H1 (cell line): ENCODE measurements at regions not wholly inside any gene's neighbourhood (a gene's known extent, or its start where the extent isn't known, plus 50 kb on each side); places are given as distances from the start of the nearest gene placed in this dataset.

ENCODE experiments used
- CTCF ChIA-PET: fragments of 300-600 bp; sonication (Branson Sonifier 250); formaldehyde crosslinking; loops from one replicate; lab custom pipeline; 2021; ENCODE audit not compliant: partially characterized antibody; lab: Charles Lee
- POLR2A ChIA-PET: fragments of 300-600 bp; sonication (Branson Sonifier 250); formaldehyde crosslinking; loops from one replicate; lab custom pipeline; 2021; ENCODE audit warnings: inconsistent platforms; ENCODE audit not compliant: partially characterized antibody; lab: Charles Lee
- DNase-seq, 2 experiments: peaks; one replicate each; pipeline versions ENCODE4 v3.0.0 to v3.0.0-alpha.2; 2010 to 2022; ENCODE audit warnings: low spot score in 2 of 2, low read depth in 1 of 2, mixed read lengths in 1 of 2
- FAIRE-seq: peaks from 2 replicates; lab custom pipeline; 2011; peaks lifted over from hg19 to GRCh38; lab: Jason Lieb, UNC
- H2AFZ ChIP-seq: 2 replicates; pipeline ENCODE4 v1.8.1; 2012; ENCODE audit warnings: low read length, inconsistent platforms
- H2AK5ac ChIP-seq: 2 replicates; pipeline ENCODE4 v1.6.1; 2013; ENCODE audit warnings: low read depth, low read length
- H2BK120ac ChIP-seq: replicated peaks from 2 replicates; pipeline ENCODE3; 2013; ENCODE audit warnings: low read depth, low read length, inconsistent platforms
- H2BK12ac ChIP-seq: 2 replicates; pipeline ENCODE4 v1.6.1; 2013; ENCODE audit warnings: low read depth, low read length
- H2BK15ac ChIP-seq: 2 replicates; pipeline ENCODE4 v1.6.1; 2013; ENCODE audit warnings: low read length
- H2BK20ac ChIP-seq: 2 replicates; pipeline ENCODE4 v1.6.1; 2013; ENCODE audit warnings: low read length
- H2BK5ac ChIP-seq: 2 replicates; pipeline ENCODE4 v1.6.1; 2013; ENCODE audit warnings: low read depth, low read length
- H3K14ac ChIP-seq: 2 replicates; pipeline ENCODE4 v1.6.1; 2013; ENCODE audit warnings: inconsistent platforms; ENCODE audit not compliant: insufficient read length
- H3K18ac ChIP-seq: 2 replicates; pipeline ENCODE4 v1.6.1; 2013; ENCODE audit warnings: low read length; ENCODE audit errors: extremely low read depth
- H3K23ac ChIP-seq: 2 replicates; pipeline ENCODE4 v1.6.1; 2013; ENCODE audit warnings: inconsistent platforms; ENCODE audit not compliant: insufficient read length
- H3K23me2 ChIP-seq: 2 replicates; pipeline ENCODE4 v1.6.1; 2013; ENCODE audit warnings: low read depth, low read length
- H3K27ac ChIP-seq: 2 replicates; pipeline ENCODE4 v1.6.1; 2011; ENCODE audit warnings: low read depth, low read length, inconsistent platforms
- H3K27me3 ChIP-seq, 4 experiments: replicated peaks in 1 of 4; 1 replicate in 1 of 4; 2 replicates in 3 of 4; pipeline versions ENCODE4 v1.6.1 to v1.8.1; 2011 to 2013; ENCODE audit warnings: low read length in 3 of 4, mild to moderate bottlenecking in 3 of 4, inconsistent platforms in 2 of 4, mixed read lengths in 2 of 4, moderate library complexity in 1 of 4; ENCODE audit not compliant: control insufficient read depth in 3 of 4, insufficient read depth in 3 of 4; ENCODE audit errors: extremely low read depth in 1 of 4
- H3K36me3 ChIP-seq, 4 experiments: 2 replicates each; pipeline versions ENCODE4 v1.6.1 to v1.8.1; 2011 to 2013; ENCODE audit warnings: mild to moderate bottlenecking in 4 of 4, low read length in 3 of 4, moderate library complexity in 2 of 4, control low read depth in 1 of 4, inconsistent platforms in 1 of 4; ENCODE audit not compliant: insufficient read depth in 4 of 4, control insufficient read depth in 2 of 4
- H3K4ac ChIP-seq: replicated peaks from 2 replicates; pipeline ENCODE3; 2013; ENCODE audit warnings: low read length, low read depth, mixed read lengths, inconsistent platforms; ENCODE audit not compliant: insufficient read length
- H3K4me1 ChIP-seq, 4 experiments: replicated peaks in 1 of 4; 1 replicate in 1 of 4; 2 replicates in 3 of 4; pipeline versions ENCODE4 v1.6.1 to v1.8.1; 2011 to 2013; ENCODE audit warnings: low read length in 3 of 4, inconsistent platforms in 2 of 4, mixed read lengths in 1 of 4; ENCODE audit not compliant: insufficient read depth in 4 of 4, control insufficient read depth in 3 of 4
- H3K4me2 ChIP-seq, 2 experiments: 2 replicates each; pipeline versions ENCODE4 v1.6.1 to v1.8.1; 2011 to 2013; ENCODE audit warnings: low read depth in 2 of 2, low read length in 2 of 2, control low read depth in 1 of 2, inconsistent platforms in 1 of 2, mild to moderate bottlenecking in 1 of 2; ENCODE audit not compliant: insufficient read depth in 1 of 2
- H3K4me3 ChIP-seq, 4 experiments: fragments of 200-600, 300-600 bp in 1 of 4; sonication (generic), shearing (Covaris generic), sonication (Bioruptor Twin) in 1 of 4; 2 replicates each; pipeline versions ENCODE4 v1.5.1 to v1.8.1; 2011 to 2016; ENCODE audit warnings: low read length in 4 of 4, low read depth in 3 of 4, control low read depth in 2 of 4, inconsistent platforms in 2 of 4, mild to moderate bottlenecking in 2 of 4, mixed read lengths in 1 of 4, moderate library complexity in 1 of 4; ENCODE audit not compliant: insufficient read depth in 2 of 4; ENCODE audit errors: extremely low read depth in 1 of 4
- H3K56ac ChIP-seq: replicated peaks from 2 replicates; pipeline ENCODE3; 2013; ENCODE audit warnings: low read depth, mild to moderate bottlenecking, mixed read lengths, low read length, inconsistent platforms; ENCODE audit not compliant: insufficient read length
- H3K79me1 ChIP-seq: 2 replicates; pipeline ENCODE4 v1.6.1; 2013; ENCODE audit warnings: low read depth, low read length, control low read depth
- H3K79me2 ChIP-seq, 2 experiments: 2 replicates each; pipeline versions ENCODE4 v1.6.1 to v1.8.1; 2012 to 2013; ENCODE audit warnings: low read length in 2 of 2, mild to moderate bottlenecking in 2 of 2, inconsistent platforms in 1 of 2; ENCODE audit not compliant: insufficient read depth in 2 of 2, control insufficient read depth in 1 of 2
- H3K9ac ChIP-seq, 4 experiments: replicated peaks in 1 of 4; 1 replicate in 1 of 4; 2 replicates in 3 of 4; pipeline versions ENCODE4 v1.6.1 to v1.8.1; 2011 to 2013; ENCODE audit warnings: low read depth in 3 of 4, low read length in 3 of 4, control low read depth in 2 of 4, mild to moderate bottlenecking in 2 of 4, moderate library complexity in 2 of 4, inconsistent platforms in 1 of 4; ENCODE audit errors: extremely low read depth in 1 of 4
- H3K9me3 ChIP-seq, 2 experiments: 2 replicates each; pipeline versions ENCODE4 v1.6.1 to v1.8.1; 2012 to 2013; ENCODE audit warnings: mild to moderate bottlenecking in 2 of 2, moderate library complexity in 2 of 2, control low read depth in 1 of 2, inconsistent platforms in 1 of 2, low read depth in 1 of 2, low read length in 1 of 2, mixed read lengths in 1 of 2; ENCODE audit not compliant: insufficient read depth in 2 of 2
- H4K20me1 ChIP-seq, 2 experiments: replicated peaks in 1 of 2; 2 replicates each; pipeline versions ENCODE3 to v1.8.1; 2011 to 2013; ENCODE audit warnings: inconsistent platforms in 2 of 2, low read length in 2 of 2, mild to moderate bottlenecking in 1 of 2; ENCODE audit not compliant: insufficient read depth in 2 of 2, control insufficient read depth in 1 of 2
- H4K5ac ChIP-seq: 2 replicates; pipeline ENCODE4 v1.6.1; 2013; ENCODE audit warnings: low read length, low read depth, mixed read lengths, inconsistent platforms; ENCODE audit not compliant: insufficient read length
- H4K8ac ChIP-seq: 2 replicates; pipeline ENCODE4 v1.8.0; 2013; ENCODE audit warnings: mild to moderate bottlenecking, moderate library complexity, low read length, inconsistent platforms; ENCODE audit not compliant: insufficient read depth; ENCODE audit errors: extremely low read depth
- H4K91ac ChIP-seq: replicated peaks from 2 replicates; pipeline ENCODE3; 2013; ENCODE audit warnings: low read length, mixed read lengths, inconsistent platforms; ENCODE audit not compliant: insufficient read length
- CEBPB ChIP-seq: IDR thresholded peaks from 2 replicates; pipeline ENCODE4 v1.6.1; 2012; ENCODE audit warnings: low read depth, low read length
- CHD1 ChIP-seq: IDR thresholded peaks from 2 replicates; pipeline ENCODE4 v1.6.1; 2012; ENCODE audit warnings: low read depth, low read length, improper control_type of control experiment
- CREB1 ChIP-seq: IDR thresholded peaks from 2 replicates; pipeline ENCODE4 v1.6.1; 2012; ENCODE audit warnings: inconsistent platforms
- MAX ChIP-seq: IDR thresholded peaks from 2 replicates; pipeline ENCODE4 v1.6.1; 2012; ENCODE audit warnings: inconsistent platforms
- SP2 ChIP-seq: IDR thresholded peaks from 2 replicates; pipeline ENCODE4 v1.6.1; 2012; ENCODE audit warnings: mild to moderate bottlenecking, low read length, inconsistent platforms
- TCF12 ChIP-seq: IDR thresholded peaks from 2 replicates; pipeline ENCODE4 v1.6.1; 2011; ENCODE audit warnings: low read depth, mild to moderate bottlenecking, low read length
- ZNF274 ChIP-seq: IDR thresholded peaks from 2 replicates; pipeline ENCODE4 v1.7.0; 2012; ENCODE audit warnings: low read length, borderline replicate concordance; ENCODE audit errors: extremely low read depth
- WGBS, 2 experiments: shearing (Covaris generic) in 1 of 2; methylation state at CpG; one replicate each; pipeline versions ENCODE4 v1.1.6 to v1.1.7; 2013 to 2015; ENCODE audit warnings: low lambda C conversion rate in 2 of 2, mixed read lengths in 2 of 2, inconsistent platforms in 1 of 2, low coverage in 1 of 2, missing lambda C conversion rate in 1 of 2; ENCODE audit not compliant: insufficient replicate concordance in 2 of 2, insufficient coverage in 1 of 2, insufficient read length in 1 of 2; ENCODE audit errors: extremely low coverage in 1 of 2, missing lambda C conversion rate in 1 of 2; 5-methylcytosine and 5-hydroxymethylcytosine counted together

DNA sequence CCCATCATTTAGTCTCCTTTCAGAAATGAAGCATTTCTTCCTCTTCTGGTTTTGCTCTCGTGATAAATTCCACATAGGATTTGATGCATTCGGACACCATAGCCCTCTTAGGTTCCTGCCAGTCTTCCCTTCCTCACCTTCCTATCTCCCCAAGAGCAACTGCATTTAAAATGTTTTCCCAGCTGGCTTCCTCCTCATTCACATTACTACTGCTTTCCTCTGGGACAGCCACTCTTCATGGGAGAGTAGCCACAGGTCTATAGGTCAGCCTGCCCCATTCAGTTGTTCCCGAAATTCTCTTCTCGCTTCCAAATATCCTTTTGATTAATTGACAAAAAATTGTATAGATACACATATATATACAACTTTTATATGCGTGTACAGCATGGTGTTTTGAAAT, 214.2 kb upstream of the PDE10A start:
- DNase-seq (no peak), FAIRE-seq (no peak)
- Histone ChIP-seq H2BK20ac (no peak overlapping the region), H3K14ac (no peak overlapping the region), H4K8ac (no peak overlapping the region), H4K91ac (no peak overlapping the region), H3K4me2 (no peak overlapping the region), H3K23ac (no peak overlapping the region), H2AFZ (no peak overlapping the region), H3K4ac (no peak overlapping the region), H2BK15ac (no peak overlapping the region), H4K20me1 (no peaks in the 10 kb centered on the region), H3K4me3 (no peak overlapping the region), H3K36me3 (no peaks in the 10 kb centered on the region), H4K5ac (no peak overlapping the region), H2BK5ac (no peak overlapping the region), H2BK12ac (no peak overlapping the region), H2BK120ac (no peak overlapping the region), H3K9me3 (no peaks in the 10 kb centered on the region; a peak in 2 of 4 replicates), H3K79me1 (no peaks in the 10 kb centered on the region), H3K79me2 (no peaks in the 10 kb centered on the region), H3K4me1 (no peaks in the 10 kb centered on the region), H3K18ac (no peak overlapping the region), H3K23me2 (no peaks in the 10 kb centered on the region), H3K27me3 (no peaks in the 10 kb centered on the region; a peak in 1 of 7 replicates), H3K9ac (no peak overlapping the region), H3K56ac (no peak overlapping the region), H2AK5ac (no peak overlapping the region), H3K27ac (no peak overlapping the region)
- WGBS, 2 experiments, result 83% methylated on average over 5 of the region's 5 CpGs; no CpG with 5 or more reads in 1 of the 2 experiments
- POLR2A ChIA-PET, result no interaction called here
- CTCF ChIA-PET, result interaction anchor here (1.3 to 3.0 kb wide), 2 partner anchors 228 to 229 kb away, joined by 3 to 11 read pairs; no protein-coding TSS in a partner anchor
- TF ChIP-seq TCF12, result no peak
- TF ChIP-seq CEBPB, result no peak
- no peak for TF ChIP-seq CREB1
- no peak for TF ChIP-seq ZNF274
- no peak for TF ChIP-seq MAX
- no peak for TF ChIP-seq CHD1
- no peak for TF ChIP-seq SP2
